HL-60 (cell line): ENCODE measurements at regions not wholly inside any gene's neighbourhood (a gene's known extent, or its start where the extent isn't known, plus 50 kb on each side); places are given as distances from the start of the nearest gene placed in this dataset.

Experiments used
- DNase-seq, 2 experiments: peaks; one replicate each; pipeline ENCODE4 v3.0.0-alpha.2; 2010 to 2020; ENCODE audit warnings: low read depth in 1 of 2, low spot score in 1 of 2
- H3K27ac ChIP-seq: fragments of 250-450 bp; sonication (Bioruptor Pico); replicated peaks from 2 replicates; pipeline ENCODE4 v1.5.1; 2020; ENCODE audit warnings: mild to moderate bottlenecking, moderate library complexity
- H3K27me3 ChIP-seq: fragments of 250-450 bp; sonication (Bioruptor Pico); 2 replicates; pipeline ENCODE4 v1.5.1; 2021; ENCODE audit warnings: mild to moderate bottlenecking, moderate library complexity; ENCODE audit not compliant: insufficient read depth, poor library complexity, severe bottlenecking
- H3K4me3 ChIP-seq: replicated peaks from 2 replicates; pipeline ENCODE4 v1.5.1; 2011; ENCODE audit warnings: mild to moderate bottlenecking, control low read depth, low read length; ENCODE audit not compliant: insufficient read depth
- GABPA ChIP-seq: IDR thresholded peaks from 2 replicates; pipeline ENCODE4 v1.6.1; 2012; ENCODE audit warnings: low read depth
- POLR2AphosphoS5 ChIP-seq: IDR thresholded peaks from 2 replicates; pipeline ENCODE4 v1.6.1; 2012; ENCODE audit warnings: low read depth
- SPI1 ChIP-seq: IDR thresholded peaks from 2 replicates; pipeline ENCODE4 v1.6.1; 2012; ENCODE audit warnings: low read depth, mild to moderate bottlenecking, borderline replicate concordance
- TF ChIP-seq, protein P1 (sequence below): IDR thresholded peaks from one replicate; pipeline ENCODE4 v1.5.1; 2011; ENCODE audit warnings: low read length, control low read depth, inconsistent platforms; ENCODE audit not compliant: insufficient read depth
- TF ChIP-seq, protein P2 (sequence below): IDR thresholded peaks from 2 replicates; pipeline ENCODE4 v1.6.1; 2012; ENCODE audit warnings: low read depth; ENCODE audit not compliant: insufficient replicate concordance

DNA sequence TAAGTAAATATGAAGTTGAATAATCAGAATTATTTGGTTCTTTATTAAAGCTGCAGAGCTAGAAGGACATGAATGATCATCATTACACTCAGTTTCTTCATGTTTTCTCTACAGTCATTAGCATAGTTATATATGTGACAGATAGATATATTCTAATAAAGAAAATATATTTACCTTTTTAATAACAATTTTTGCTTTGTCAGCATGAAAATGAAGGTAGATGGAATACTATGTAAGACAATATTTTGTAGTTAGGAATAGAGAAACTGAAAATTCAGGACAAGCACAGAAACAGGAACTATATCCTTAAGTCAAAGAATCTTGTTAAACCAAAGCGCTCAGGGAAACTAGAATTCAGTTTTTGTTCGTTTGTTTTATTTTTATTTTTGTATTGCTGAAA, 649.9 kb upstream of the NRXN1 start:
- TF ChIP-seq, protein P1, sequence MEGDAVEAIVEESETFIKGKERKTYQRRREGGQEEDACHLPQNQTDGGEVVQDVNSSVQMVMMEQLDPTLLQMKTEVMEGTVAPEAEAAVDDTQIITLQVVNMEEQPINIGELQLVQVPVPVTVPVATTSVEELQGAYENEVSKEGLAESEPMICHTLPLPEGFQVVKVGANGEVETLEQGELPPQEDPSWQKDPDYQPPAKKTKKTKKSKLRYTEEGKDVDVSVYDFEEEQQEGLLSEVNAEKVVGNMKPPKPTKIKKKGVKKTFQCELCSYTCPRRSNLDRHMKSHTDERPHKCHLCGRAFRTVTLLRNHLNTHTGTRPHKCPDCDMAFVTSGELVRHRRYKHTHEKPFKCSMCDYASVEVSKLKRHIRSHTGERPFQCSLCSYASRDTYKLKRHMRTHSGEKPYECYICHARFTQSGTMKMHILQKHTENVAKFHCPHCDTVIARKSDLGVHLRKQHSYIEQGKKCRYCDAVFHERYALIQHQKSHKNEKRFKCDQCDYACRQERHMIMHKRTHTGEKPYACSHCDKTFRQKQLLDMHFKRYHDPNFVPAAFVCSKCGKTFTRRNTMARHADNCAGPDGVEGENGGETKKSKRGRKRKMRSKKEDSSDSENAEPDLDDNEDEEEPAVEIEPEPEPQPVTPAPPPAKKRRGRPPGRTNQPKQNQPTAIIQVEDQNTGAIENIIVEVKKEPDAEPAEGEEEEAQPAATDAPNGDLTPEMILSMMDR: no peak
- no peak for TF ChIP-seq SPI1
- TF ChIP-seq GABPA: no peak
- no peak for TF ChIP-seq POLR2AphosphoS5
- TF ChIP-seq, protein P2, sequence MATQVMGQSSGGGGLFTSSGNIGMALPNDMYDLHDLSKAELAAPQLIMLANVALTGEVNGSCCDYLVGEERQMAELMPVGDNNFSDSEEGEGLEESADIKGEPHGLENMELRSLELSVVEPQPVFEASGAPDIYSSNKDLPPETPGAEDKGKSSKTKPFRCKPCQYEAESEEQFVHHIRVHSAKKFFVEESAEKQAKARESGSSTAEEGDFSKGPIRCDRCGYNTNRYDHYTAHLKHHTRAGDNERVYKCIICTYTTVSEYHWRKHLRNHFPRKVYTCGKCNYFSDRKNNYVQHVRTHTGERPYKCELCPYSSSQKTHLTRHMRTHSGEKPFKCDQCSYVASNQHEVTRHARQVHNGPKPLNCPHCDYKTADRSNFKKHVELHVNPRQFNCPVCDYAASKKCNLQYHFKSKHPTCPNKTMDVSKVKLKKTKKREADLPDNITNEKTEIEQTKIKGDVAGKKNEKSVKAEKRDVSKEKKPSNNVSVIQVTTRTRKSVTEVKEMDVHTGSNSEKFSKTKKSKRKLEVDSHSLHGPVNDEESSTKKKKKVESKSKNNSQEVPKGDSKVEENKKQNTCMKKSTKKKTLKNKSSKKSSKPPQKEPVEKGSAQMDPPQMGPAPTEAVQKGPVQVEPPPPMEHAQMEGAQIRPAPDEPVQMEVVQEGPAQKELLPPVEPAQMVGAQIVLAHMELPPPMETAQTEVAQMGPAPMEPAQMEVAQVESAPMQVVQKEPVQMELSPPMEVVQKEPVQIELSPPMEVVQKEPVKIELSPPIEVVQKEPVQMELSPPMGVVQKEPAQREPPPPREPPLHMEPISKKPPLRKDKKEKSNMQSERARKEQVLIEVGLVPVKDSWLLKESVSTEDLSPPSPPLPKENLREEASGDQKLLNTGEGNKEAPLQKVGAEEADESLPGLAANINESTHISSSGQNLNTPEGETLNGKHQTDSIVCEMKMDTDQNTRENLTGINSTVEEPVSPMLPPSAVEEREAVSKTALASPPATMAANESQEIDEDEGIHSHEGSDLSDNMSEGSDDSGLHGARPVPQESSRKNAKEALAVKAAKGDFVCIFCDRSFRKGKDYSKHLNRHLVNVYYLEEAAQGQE: no peak
- Histone ChIP-seq H3K27ac (no peak overlapping the region), H3K27me3 (no peaks in the 10 kb centered on the region), H3K4me3 (no peak overlapping the region)
- no peak for DNase-seq

DNA sequence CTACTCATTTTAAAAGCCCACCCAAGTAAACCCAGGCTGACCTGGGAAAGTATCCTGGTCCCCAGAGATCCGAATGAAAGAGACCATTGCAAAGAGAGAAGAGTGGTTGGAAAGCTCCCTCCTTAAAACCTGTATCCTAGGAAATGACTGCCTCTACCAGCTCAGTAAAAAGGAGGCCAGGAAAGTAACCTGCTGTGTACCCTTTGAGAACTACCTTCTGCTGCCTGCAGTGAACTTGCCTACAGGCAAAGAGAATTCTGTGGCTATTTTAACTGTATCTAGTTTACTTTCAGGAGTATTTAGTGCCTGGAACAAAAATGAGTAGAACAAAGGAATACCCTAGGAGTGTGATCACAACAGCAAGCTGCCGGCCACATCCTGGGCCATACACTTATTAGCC, 641.7 kb upstream of the NRXN1 start:
- TF ChIP-seq GABPA: no peak
- TF ChIP-seq, protein P2: no peak
- TF ChIP-seq POLR2AphosphoS5: no peak
- no peak for TF ChIP-seq SPI1
- TF ChIP-seq, protein P1: no peak
- no peak for DNase-seq

DNA sequence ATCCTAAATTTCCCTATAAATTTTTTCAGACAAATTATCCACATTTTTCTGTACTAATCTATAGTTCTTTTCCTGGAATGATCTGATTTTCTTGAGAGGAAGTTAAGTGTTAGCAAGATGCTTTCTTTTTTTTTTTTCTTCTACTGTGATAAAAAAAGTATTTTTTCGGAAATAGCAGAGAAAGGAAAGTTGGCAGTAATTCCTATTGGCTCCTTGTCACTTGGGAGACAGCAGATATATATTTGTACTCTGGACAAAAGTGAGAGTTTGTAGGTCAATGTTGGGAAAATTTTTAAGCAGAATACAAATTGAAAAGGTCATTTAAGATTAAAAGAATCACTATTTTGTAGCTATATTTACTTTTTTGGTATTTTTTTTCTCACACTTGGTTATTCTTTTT, 635.7 kb upstream of the NRXN1 start:
- Histone ChIP-seq H3K27me3 (no peaks in the 10 kb centered on the region), H3K4me3 (no peak overlapping the region), H3K27ac (no peak overlapping the region)
- DNase-seq: no peak
- TF ChIP-seq GABPA (no peak), POLR2AphosphoS5 (no peak), SPI1 (no peak)
- TF ChIP-seq, protein P2: no peak
- TF ChIP-seq, protein P1: no peak

More for the DNA sequence above, 641.7 kb upstream of the NRXN1 start:
- Histone ChIP-seq H3K27ac (no peak overlapping the region), H3K27me3 (no peaks in the 10 kb centered on the region), H3K4me3 (no peak overlapping the region)
